ENCODE measurements at regions not wholly inside any gene's neighbourhood (a gene's known extent, or its start where the extent isn't known, plus 50 kb on each side); places are given as distances from the start of the nearest gene placed in this dataset.
"Not testable (repeated sequence)": the region's sequence is repeated elsewhere in the genome, so short reads cannot be mapped to it uniquely, and the experiment has no call there.

DNA sequence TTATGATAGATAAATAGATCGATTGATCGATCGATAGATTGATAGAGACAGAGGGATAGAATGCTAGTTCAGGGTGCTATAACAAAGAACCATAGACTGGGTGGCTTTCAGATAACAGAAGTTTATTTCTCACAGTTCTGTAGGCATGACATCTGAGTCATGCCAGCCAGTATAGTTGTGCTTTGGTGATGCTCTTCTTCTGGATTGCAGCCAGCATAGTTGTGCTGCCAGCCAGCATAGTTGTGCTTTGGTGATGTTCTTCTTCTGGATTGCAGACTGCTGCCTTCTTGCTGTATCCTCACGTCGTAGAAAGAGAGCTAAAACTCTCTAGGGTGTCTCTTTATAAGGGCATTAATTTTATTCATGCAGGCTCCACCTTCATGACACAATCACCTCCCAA, 860.8 kb downstream of the BRINP3 start:
- DNase-seq: no peak

GRCh38 chr1:189619682-189620332, 857.9 kb downstream of the BRINP3 start:
- no peak for DNase-seq

GRCh38 chr1:189620471-189620870, 857.2 kb downstream of the BRINP3 start:
- DNase-seq: no peak

DNA sequence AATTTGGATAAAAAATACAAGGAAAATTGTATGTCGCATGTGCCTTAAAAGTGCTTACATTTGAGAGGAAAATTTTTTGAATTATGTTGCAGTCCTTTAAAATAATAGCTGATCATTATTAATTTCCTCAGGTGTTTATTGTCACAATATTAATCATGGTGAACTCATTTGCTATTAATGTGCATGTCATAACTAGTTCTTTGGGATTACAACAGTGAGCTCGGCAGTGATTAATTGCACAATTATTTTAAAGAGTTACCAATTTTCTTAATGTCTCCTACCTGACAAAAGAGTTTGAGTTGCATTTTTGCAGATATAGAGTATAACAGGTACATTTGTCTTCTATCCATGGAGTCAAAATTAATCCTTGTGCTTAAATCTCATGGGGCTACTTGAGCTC, 854.3 kb downstream of the BRINP3 start:
- DNase-seq: no peak

DNA sequence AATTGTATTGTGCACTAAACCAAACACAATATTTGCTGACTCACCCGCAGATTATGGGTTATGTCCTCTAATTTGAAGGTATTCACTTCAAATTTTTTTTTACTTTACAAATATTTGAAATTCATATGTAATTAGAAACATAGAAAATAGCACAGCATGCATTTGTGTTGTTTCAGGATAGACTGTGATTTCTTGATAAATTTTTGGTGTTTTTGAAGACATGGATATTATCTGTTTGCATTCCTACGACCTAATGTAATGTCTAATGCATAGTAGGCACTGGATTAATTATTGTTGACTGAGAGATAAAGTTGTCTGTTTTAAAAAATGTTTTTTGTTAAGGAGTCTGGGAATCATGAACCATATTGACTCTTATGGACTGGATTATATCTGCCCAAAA, 850.2 kb downstream of the BRINP3 start:
- no peak for DNase-seq

- no peak for DNase-seq
Observed at GRCh38 chr1:189628857-189629256, 848.8 kb downstream of the BRINP3 start.

- DNase-seq: no peak
Observed at GRCh38 chr1:189633658-189634057, 844.0 kb downstream of the BRINP3 start.

GRCh38 chr1:189637041-189637440, 840.6 kb downstream of the BRINP3 start:
- no peak for DNase-seq

DNA sequence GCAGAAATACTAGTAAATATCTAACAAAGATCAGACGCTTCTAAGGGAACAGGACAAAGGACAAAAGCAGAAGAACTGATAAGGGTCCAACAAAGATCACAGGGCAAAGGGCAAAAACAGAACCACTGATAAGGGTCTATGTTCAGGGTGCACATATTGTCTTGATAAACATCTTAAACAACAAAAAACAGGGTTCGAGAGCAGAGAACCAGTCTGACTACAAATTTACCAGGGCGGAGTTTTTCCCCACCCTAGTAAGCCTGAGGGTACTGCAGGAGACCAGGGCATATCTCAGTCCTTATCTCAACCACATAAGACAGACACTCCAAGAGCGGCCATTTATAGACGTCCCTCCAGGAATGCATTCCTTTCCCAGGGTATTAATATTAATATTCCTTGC, 833.5 kb downstream of the BRINP3 start:
- DNase-seq: not testable (repeated sequence)

DNA sequence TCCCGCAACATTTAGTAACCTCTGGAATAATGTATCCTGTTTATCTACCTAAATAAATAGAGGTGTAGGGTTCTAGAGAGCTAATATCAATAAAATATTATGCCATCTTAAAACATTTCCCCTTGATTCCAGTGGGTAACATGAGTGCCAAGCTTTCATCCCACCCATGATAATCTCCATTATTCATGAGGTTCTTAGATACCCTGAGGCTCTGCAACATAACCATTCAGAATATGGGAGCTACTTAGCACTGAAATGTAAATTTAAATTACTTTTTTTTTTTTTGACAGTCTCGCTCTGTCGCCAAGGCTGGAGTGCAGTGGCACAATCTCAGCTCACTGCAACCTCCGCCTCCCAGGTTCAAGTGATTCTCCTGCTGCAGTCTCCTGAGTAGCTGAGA, 832.7 kb downstream of the BRINP3 start:
- DNase-seq: no peak

DNA sequence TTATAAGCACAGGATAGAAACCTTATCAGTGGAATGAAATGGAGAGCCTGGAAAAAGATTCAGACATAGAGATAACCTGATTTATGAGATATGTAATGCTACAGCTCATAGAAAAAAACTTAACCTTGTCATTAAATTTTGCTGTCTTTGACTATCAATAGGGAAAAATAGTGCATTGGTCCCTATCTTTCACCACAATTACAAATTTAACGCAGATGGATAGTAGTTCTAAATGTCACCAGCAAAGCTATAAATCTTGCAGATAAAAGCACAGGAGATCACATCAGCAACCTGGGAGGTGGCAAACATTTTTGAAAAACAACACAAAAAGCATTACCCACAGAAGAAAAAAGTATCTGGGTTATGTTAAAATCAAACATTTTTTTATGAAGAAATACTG, 831.6 kb downstream of the BRINP3 start:
- DNase-seq: no peak

DNA sequence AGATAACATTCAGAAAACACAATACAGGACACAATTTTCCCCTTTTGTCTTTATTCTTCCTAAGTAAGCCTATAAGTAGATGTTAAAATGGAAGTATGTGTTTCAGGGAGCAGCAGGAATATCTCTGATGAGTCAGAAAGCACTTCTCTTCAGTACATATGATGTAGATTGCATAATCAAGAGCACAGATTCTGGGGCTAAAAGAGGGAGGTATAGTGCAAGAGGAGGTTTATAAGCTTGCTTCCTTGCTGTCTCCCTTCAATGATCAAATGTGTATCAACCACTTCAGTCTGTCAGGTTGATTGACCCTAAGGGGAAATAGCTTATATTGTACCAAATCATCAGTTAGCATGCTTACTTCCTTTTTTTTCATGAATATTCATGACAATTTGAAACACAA, 822.8 kb downstream of the BRINP3 start:
- no peak for DNase-seq

- no peak for DNase-seq
Observed at GRCh38 chr1:189656628-189657530, 820.8 kb downstream of the BRINP3 start.

DNA sequence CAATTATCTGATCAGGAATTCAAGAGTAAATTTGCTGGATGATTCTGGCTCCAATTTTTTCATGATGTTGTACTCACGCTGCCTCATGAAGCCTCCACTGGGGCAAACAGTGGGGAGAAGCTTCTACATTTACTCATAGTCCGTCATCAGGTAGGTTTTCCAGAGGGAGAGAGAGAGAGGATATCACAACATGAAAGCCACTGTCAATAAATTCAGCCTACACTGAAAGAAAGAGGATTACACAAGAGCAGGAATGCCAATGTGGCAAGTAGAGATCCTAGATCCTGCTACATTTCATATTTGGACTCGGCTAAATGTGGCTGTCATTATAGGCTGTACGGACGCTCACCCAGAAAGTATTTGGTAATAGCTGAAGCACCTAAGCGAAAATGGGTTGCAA, 819.9 kb downstream of the BRINP3 start:
- no peak for DNase-seq

DNA sequence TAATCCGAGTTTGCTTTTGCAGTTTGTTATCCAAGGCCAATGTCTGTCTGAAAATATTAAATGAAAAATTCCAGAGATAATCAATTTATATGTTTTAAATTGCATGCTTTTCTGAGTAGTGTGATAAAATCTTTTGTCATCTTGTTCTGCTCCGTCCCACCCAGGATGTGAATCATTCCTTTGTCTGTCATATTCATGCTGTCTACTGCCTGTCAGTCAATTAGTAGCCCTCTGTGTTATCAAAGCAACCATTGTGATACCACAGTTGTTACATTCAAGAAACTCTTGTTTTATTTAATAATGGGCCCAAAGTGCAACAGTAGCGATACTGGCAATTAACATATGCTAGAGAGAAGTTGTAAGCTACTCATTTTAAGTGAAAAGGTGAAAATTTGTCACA, 819.3 kb downstream of the BRINP3 start:
- DNase-seq: no peak

- DNase-seq: no peak
Observed at GRCh38 chr1:189659731-189660130, 817.9 kb downstream of the BRINP3 start.

DNA sequence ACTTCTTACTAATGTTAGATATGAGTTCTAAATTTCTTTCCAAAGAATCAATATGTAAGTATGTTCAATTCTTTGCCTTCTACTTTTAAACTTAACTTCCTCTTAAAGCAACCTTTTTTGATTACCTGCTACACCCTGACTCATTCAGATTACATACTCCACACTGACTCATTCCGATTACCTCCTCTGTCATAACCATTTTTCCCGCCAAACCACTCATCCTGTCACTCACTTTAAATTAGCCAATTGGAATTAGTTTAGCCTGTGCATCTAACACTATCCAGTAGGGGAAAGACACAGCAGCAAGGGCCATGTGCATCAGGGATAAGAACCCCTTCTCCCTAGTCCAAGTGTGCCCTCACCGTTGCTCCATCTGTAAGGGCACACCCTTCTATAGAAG, 815.5 kb downstream of the BRINP3 start:
- no peak for DNase-seq

DNA sequence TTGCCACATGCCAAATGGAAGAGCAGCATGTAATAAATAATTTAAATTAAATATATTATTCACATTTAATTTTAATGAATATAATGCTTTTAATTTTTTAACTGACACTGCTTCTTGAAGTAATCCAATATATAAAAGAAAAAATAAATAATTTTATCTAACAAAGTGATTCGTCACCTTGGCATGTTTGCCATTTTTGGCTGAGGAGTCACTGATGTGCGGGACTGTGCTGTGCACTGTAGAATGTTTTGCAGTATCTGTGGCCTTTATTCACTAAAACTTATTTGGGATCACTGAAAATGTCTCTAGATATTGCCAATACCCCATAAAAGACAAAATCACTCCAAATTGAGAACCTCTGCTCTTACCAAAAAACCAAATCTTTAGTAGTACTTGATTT, 807.8 kb downstream of the BRINP3 start:
- no peak for DNase-seq

DNA sequence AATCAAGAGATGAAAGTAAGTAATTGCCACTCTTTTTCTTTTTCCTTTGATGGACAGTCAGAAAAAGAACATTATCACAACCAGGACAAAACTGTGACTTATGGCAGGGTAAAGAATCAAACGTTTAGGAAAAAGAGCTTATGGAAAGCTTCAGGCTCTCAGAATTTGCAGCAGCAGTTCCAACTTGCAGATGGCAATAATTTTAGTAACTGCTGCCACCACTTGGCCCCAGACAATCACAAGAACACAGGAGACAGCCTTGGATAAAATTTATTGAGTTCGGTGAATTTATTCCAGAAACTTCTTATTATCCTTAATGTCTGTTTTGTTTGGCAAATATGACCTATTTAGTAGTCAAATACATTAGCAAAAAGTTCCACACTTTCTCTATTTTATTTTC, 804.4 kb downstream of the BRINP3 start:
- no peak for DNase-seq

DNA sequence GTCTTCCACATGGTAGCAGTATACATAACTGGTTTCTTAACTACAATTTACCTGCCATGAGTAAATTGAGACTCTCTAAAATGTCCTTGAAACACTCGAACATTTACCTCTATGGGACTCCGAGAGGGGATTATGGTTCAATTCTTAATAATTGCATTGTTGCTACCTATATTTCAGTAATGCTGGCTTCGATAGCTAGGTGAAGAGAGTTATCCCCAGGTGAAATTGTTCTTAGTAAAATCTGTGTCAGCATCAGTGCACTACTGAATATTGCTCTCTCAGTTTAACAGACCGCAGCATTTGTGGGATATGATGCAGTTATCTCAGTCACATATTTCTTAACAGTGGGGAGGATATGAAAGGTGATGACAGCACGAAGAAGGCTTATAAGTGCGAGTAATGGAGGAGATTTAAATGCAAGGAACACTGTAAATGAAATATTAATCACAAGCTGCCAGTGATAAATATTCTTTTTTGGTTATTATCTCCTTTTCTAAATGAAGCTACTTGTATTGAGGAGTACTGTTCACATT, 801.9 kb downstream of the BRINP3 start:
- DNase-seq: no peak

- DNase-seq: no peak
Observed at GRCh38 chr1:189678779-189679178, 798.9 kb downstream of the BRINP3 start.

DNA sequence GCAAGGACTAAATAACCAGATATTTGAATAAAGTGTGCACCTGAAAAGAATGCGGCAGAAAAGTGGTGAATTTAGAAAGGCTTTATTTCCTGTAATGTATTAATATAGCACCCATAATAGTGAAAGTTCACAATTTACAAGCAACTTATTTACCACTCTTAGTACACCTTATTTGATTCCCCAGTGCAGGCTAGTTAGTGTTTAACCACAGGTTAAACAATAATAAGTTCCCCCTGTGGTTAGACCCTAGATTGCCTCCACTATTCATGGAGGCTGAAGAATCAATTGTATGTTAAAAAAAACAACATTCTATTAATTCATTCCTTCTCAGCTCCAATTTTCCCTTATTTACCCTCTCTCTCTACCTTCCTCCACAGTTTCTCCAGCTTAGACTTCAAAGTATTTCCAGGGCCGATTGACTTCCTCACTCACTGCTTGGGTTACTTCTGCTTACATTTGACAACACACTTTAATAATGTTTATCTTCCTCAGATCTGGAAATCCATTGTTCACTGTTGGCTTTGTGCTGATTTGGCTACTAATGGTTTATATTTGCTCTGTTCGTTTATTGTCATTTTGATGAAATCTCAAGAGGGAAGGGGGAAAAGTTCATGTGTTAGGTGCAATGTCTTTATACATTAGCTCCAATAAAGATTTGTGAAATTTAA, 796.3 kb downstream of the BRINP3 start:
- no peak for DNase-seq

DNA sequence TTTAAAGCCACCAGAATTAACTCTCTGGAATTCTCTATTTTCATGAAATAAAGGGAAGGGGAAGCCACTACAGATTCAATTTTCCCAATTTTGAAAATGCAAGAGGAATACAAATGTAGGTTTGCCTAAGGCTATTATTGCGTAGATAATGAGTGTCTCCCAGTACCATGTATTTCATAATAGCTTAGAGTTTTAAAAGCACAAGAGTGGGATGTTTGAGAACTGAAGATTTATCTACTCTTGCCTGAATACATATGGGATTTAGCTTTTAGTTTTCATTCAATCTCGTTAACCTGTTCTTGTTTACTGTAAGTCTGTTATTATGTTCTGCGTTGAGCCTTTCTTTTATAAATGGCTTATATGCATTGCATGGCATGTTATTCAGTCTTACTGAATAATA, 795.1 kb downstream of the BRINP3 start:
- DNase-seq: no peak

- no peak for DNase-seq
Observed at GRCh38 chr1:189686288-189686687, 791.4 kb downstream of the BRINP3 start.

All from inflammatory macrophage (primary cell).